ENCODE measurements at regions not wholly inside any gene's neighbourhood (a gene's known extent, or its start where the extent isn't known, plus 50 kb on each side); places are given as distances from the start of the nearest gene placed in this dataset.

GRCh38 chr2:198711484-198711883 is 746.3 kb downstream of the SATB2 start:
- no peak overlapping the region for H2AFZ ChIP-seq (ENCODE audit: low read length)
- H3K4me2 ChIP-seq (ENCODE audit: insufficient read depth, low read length), result no peak overlapping the region
- no peaks in the 10 kb centered on the region for H3K4me1 ChIP-seq (ENCODE audit: insufficient read depth, low read length)
- no peaks in the 10 kb centered on the region for H3K9me3 ChIP-seq (ENCODE audit: low read depth, low read length)
- H4K20me1 ChIP-seq (ENCODE audit: insufficient read depth, low read length), result no peaks in the 10 kb centered on the region
- TF ChIP-seq CTCF (IDR thresholded peaks at IDR 0.05; ENCODE audit: extremely low read depth, low read depth, low read length), result no peak
- H3K79me2 ChIP-seq (ENCODE audit: insufficient read depth, low read length), result no peaks in the 10 kb centered on the region
- H3K4me3 ChIP-seq (ENCODE audit: insufficient read depth, low read length), result no peak overlapping the region
- no peaks in the 10 kb centered on the region for H3K36me3 ChIP-seq (ENCODE audit: insufficient read depth, low read length)
- DNase-seq (ENCODE audit: insufficient read length, low spot score, missing footprints), result no peak
- H3K27ac ChIP-seq (ENCODE audit: low read depth, low read length), result no peak overlapping the region
- H3K27me3 ChIP-seq (ENCODE audit: insufficient read depth, low read length), result no peaks in the 10 kb centered on the region

- no peaks in the 10 kb centered on the region for H3K27me3 ChIP-seq (ENCODE audit: insufficient read depth, low read length)
- DNase-seq (ENCODE audit: insufficient read length, low spot score, missing footprints), result no peak
- no peaks in the 10 kb centered on the region for H3K4me1 ChIP-seq (ENCODE audit: insufficient read depth, low read length)
- no peak for TF ChIP-seq CTCF (IDR thresholded peaks at IDR 0.05; ENCODE audit: extremely low read depth, low read depth, low read length)
- H3K79me2 ChIP-seq (ENCODE audit: insufficient read depth, low read length), result no peaks in the 10 kb centered on the region
- no peaks in the 10 kb centered on the region for H3K36me3 ChIP-seq (ENCODE audit: insufficient read depth, low read length)
- no peaks in the 10 kb centered on the region for H4K20me1 ChIP-seq (ENCODE audit: insufficient read depth, low read length)
- H3K4me2 ChIP-seq (ENCODE audit: insufficient read depth, low read length), result no peak overlapping the region
- H3K9me3 ChIP-seq (ENCODE audit: low read depth, low read length), result no peaks in the 10 kb centered on the region
- no peak overlapping the region for H3K4me3 ChIP-seq (ENCODE audit: insufficient read depth, low read length)
- H2AFZ ChIP-seq (ENCODE audit: low read length), result no peak overlapping the region
- H3K27ac ChIP-seq (ENCODE audit: low read depth, low read length), result no peak overlapping the region
Observed at GRCh38 chr2:198710562-198710961, 747.2 kb downstream of the SATB2 start.

GRCh38 chr2:198706476-198707082 is 751.2 kb downstream of the SATB2 start:
- Histone ChIP-seq H3K4me3 (ENCODE audit: insufficient read depth, low read length) (no peak overlapping the region), H4K20me1 (ENCODE audit: insufficient read depth, low read length) (no peaks in the 10 kb centered on the region), H3K79me2 (ENCODE audit: insufficient read depth, low read length) (no peaks in the 10 kb centered on the region), H3K36me3 (ENCODE audit: insufficient read depth, low read length) (no peaks in the 10 kb centered on the region), H3K9me3 (ENCODE audit: low read depth, low read length) (no peaks in the 10 kb centered on the region), H2AFZ (ENCODE audit: low read length) (no peak overlapping the region), H3K27ac (ENCODE audit: low read depth, low read length) (no peak overlapping the region), H3K4me1 (ENCODE audit: insufficient read depth, low read length) (no peaks in the 10 kb centered on the region), H3K27me3 (ENCODE audit: insufficient read depth, low read length) (no peaks in the 10 kb centered on the region), H3K4me2 (ENCODE audit: insufficient read depth, low read length) (no peak overlapping the region)
- no peak for TF ChIP-seq CTCF (IDR thresholded peaks at IDR 0.05; ENCODE audit: extremely low read depth, low read depth, low read length)
- no peak for DNase-seq (ENCODE audit: insufficient read length, low spot score, missing footprints)

GRCh38 chr2:198703281-198703680 is 754.5 kb downstream of the SATB2 start:
- no peak for TF ChIP-seq CTCF (IDR thresholded peaks at IDR 0.05; ENCODE audit: extremely low read depth, low read depth, low read length)
- no peaks in the 10 kb centered on the region for H3K27me3 ChIP-seq (ENCODE audit: insufficient read depth, low read length)
- no peaks in the 10 kb centered on the region for H4K20me1 ChIP-seq (ENCODE audit: insufficient read depth, low read length)
- H3K79me2 ChIP-seq (ENCODE audit: insufficient read depth, low read length), result no peaks in the 10 kb centered on the region
- H3K9me3 ChIP-seq (ENCODE audit: low read depth, low read length), result no peaks in the 10 kb centered on the region
- no peak overlapping the region for H3K4me2 ChIP-seq (ENCODE audit: insufficient read depth, low read length)
- H3K4me1 ChIP-seq (ENCODE audit: insufficient read depth, low read length), result no peaks in the 10 kb centered on the region
- H3K27ac ChIP-seq (ENCODE audit: low read depth, low read length), result no peak overlapping the region
- no peaks in the 10 kb centered on the region for H3K36me3 ChIP-seq (ENCODE audit: insufficient read depth, low read length)
- no peak overlapping the region for H3K4me3 ChIP-seq (ENCODE audit: insufficient read depth, low read length)
- H2AFZ ChIP-seq (ENCODE audit: low read length), result no peak overlapping the region
- no peak for DNase-seq (ENCODE audit: insufficient read length, low spot score, missing footprints)
